HepG2 (cell line): ENCODE measurements at regions not wholly inside any gene's neighbourhood (a gene's known extent, or its start where the extent isn't known, plus 50 kb on each side); places are given as distances from the start of the nearest gene placed in this dataset.
"Not testable (repeated sequence)": the region's sequence is repeated elsewhere in the genome, so short reads cannot be mapped to it uniquely, and the experiment has no call there.

Source experiments
- ATAC-seq: fragments of 200-7000 bp; cut with Tn5 transposase; 3 replicates; pipeline ENCODE4 v1.9.1; 2020; ENCODE audit warnings: mild to moderate bottlenecking, moderate library complexity
- BruUV-seq: library from RNA; stranded (reverse); fragments of 400-500 nt; replicated peaks from 2 replicates; lab custom pipeline; 2021; lab: Mats Ljungman, UMichigan
- CTCF ChIA-PET: fragments of 300-600 bp; formaldehyde crosslinking; extraction: SDS; loops from one replicate; lab custom pipeline; 2021; ENCODE audit warnings: low total read pairs, inconsistent platforms, low intra/inter-chr PET ratio; lab: Yijun Ruan, JAX
- POLR2A ChIA-PET: fragments of 350-600 bp; sonication (Branson Sonifier 250); formaldehyde crosslinking; loops from one replicate; lab custom pipeline; 2020; ENCODE audit warnings: antibody characterized with exemption, inconsistent platforms; lab: Yijun Ruan, JAX
- DNase-seq: peaks from one replicate; pipeline ENCODE4 v3.0.0-alpha.2; 2015; ENCODE audit warnings: low spot score
- FAIRE-seq: peaks from 3 replicates; lab custom pipeline; 2011; peaks lifted over from hg19 to GRCh38; lab: Jason Lieb, UNC
- H2AFZ ChIP-seq: one replicate; pipeline ENCODE4 v1.6.1; 2011; ENCODE audit warnings: low read length, inconsistent platforms
- H3K27ac ChIP-seq: fragments of 300-600 bp; 3 replicates; pipeline ENCODE4 v1.8.0; 2011; ENCODE audit warnings: mixed run types, mild to moderate bottlenecking, mixed read lengths, low read length, inconsistent platforms; ENCODE audit not compliant: insufficient read depth; ENCODE audit errors: extremely low read length
- H3K27me3 ChIP-seq, 2 experiments: fragments of 200-600 bp in 1 of 2; 2 replicates in 1 of 2; 3 replicates in 1 of 2; pipeline versions ENCODE4 v1.6.0 to v1.8.0; 2011; ENCODE audit warnings: low read length in 2 of 2, mild to moderate bottlenecking in 2 of 2, moderate library complexity in 2 of 2, inconsistent platforms in 1 of 2; ENCODE audit not compliant: insufficient read depth in 2 of 2, control insufficient read depth in 1 of 2
- H3K36me3 ChIP-seq, 2 experiments: fragments of 200-600 bp in 1 of 2; replicated peaks in 1 of 2; 2 replicates in 1 of 2; 3 replicates in 1 of 2; pipeline versions ENCODE4 v1.5.1 to v1.8.0; 2011; ENCODE audit warnings: low read length in 2 of 2, inconsistent platforms in 1 of 2; ENCODE audit not compliant: insufficient read depth in 2 of 2, control insufficient read depth in 1 of 2
- H3K4me1 ChIP-seq: 2 replicates; pipeline ENCODE4 v1.5.1; 2012; ENCODE audit warnings: low read length, inconsistent platforms; ENCODE audit not compliant: insufficient read depth
- H3K4me2 ChIP-seq: 2 replicates; pipeline ENCODE4 v1.6.0; 2011; ENCODE audit warnings: low read depth, low read length, inconsistent platforms
- H3K4me3 ChIP-seq, 3 experiments: fragments of 200-600 bp in 1 of 3; sonication (generic), shearing (Covaris generic) in 1 of 3; replicated peaks in 1 of 3; 2 replicates each; pipeline ENCODE4 v1.5.1; 2011 to 2016; ENCODE audit warnings: low read length in 3 of 3, inconsistent platforms in 2 of 3, low read depth in 2 of 3, mild to moderate bottlenecking in 2 of 3, control low read depth in 1 of 3, mixed read lengths in 1 of 3; ENCODE audit not compliant: insufficient read depth in 1 of 3
- H3K79me2 ChIP-seq: one replicate; pipeline ENCODE4 v1.6.1; 2011; ENCODE audit warnings: low read length, inconsistent platforms; ENCODE audit not compliant: insufficient read depth
- H3K9ac ChIP-seq: 2 replicates; pipeline ENCODE4 v1.6.0; 2011; ENCODE audit warnings: mild to moderate bottlenecking, low read depth, low read length, inconsistent platforms; ENCODE audit not compliant: insufficient read depth
- H3K9me3 ChIP-seq: 2 replicates; pipeline ENCODE4 v1.5.1; 2012; ENCODE audit warnings: mild to moderate bottlenecking, low read length
- H4K20me1 ChIP-seq: 2 replicates; pipeline ENCODE4 v1.6.0; 2011; ENCODE audit warnings: inconsistent platforms, mild to moderate bottlenecking, low read length, moderate library complexity; ENCODE audit not compliant: insufficient read depth
- BHLHE40 ChIP-seq: IDR thresholded peaks from 2 replicates; pipeline ENCODE4 v1.6.1; 2011; ENCODE audit warnings: low read length, improper control_type of control experiment
- FOXO1 ChIP-seq: sonication (generic); formaldehyde crosslinking; IDR thresholded peaks from 2 replicates; pipeline ENCODE4 v1.4.0; 2020; ENCODE audit warnings: missing genetic modification reagents
- PBX3 ChIP-seq: sonication (generic); formaldehyde crosslinking; IDR thresholded peaks from 2 replicates; pipeline ENCODE4 v1.8.1; 2023; ENCODE audit warnings: missing genetic modification reagents, inconsistent platforms, borderline replicate concordance
- THRA ChIP-seq: sonication (generic); formaldehyde crosslinking; IDR thresholded peaks from 2 replicates; pipeline ENCODE4 v1.4.0; 2020; ENCODE audit warnings: missing genetic modification reagents, borderline replicate concordance
- ZZZ3 ChIP-seq: sonication (generic); formaldehyde crosslinking; IDR thresholded peaks from 2 replicates; pipeline ENCODE4 v1.4.0; 2020; ENCODE audit warnings: missing genetic modification reagents, mild to moderate bottlenecking, borderline replicate concordance
- WGBS: methylation state at CpG from one replicate; pipeline ENCODE4 v1.1.6; 2017; ENCODE audit warnings: low lambda C conversion rate; 5-methylcytosine and 5-hydroxymethylcytosine counted together
- in situ Hi-C: cut with HindIII; loops from 2 replicates; pipeline ENCODE4 v1.10.0; 2017; ENCODE audit warnings: low pct_unique_long_range_greater_than_20kb; ENCODE audit not compliant: extremely low pct_ligation_motif_present
- intact Hi-C: fragments of 100-400 bp; cut with micrococcal nuclease; formaldehyde crosslinking; loops from one replicate; pipeline ENCODE4 v1.10.0; 2022; ENCODE audit not compliant: unreplicated experiment

- TF ChIP-seq PBX3 (CRISPR knock-in tag) = no peak
- TF ChIP-seq THRA (CRISPR knock-in tag) = no peak
- no peak for TF ChIP-seq ZZZ3
These were observed 133.8 kb upstream of the TLE3 start (continued) for GRCh38 chr15:70231484-70231883.

GRCh38 chr15:70227918-70228317 lies 130.2 kb upstream of the TLE3 start:
- H3K9me3 ChIP-seq, H3K36me3 ChIP-seq, H3K79me2 ChIP-seq, DNase-seq, H3K9ac ChIP-seq, H3K4me2 ChIP-seq, FAIRE-seq, H2AFZ ChIP-seq, H3K4me3 ChIP-seq, intact Hi-C loops, H3K27ac ChIP-seq, in situ Hi-C loops, H3K4me1 ChIP-seq, H4K20me1 ChIP-seq, POLR2A ChIA-PET, ATAC-seq, BruUV-seq, CTCF ChIA-PET: not testable (repeated sequence)
- WGBS = 74% methylated on average over 3 of the region's 3 CpGs
- peaks cover 3 to 14% of the 10 kb centered on the region in 2 experiments; a peak in 3 of 5 replicates for H3K27me3 ChIP-seq

GRCh38 chr15:70227147-70227546 lies 129.4 kb upstream of the TLE3 start:
- CTCF ChIA-PET = no interaction called here
- peaks cover 6% of the 10 kb centered on the region for H3K9me3 ChIP-seq
- no peak overlapping the region for H3K9ac ChIP-seq
- intact Hi-C loops (no loop called here), in situ Hi-C loops (no loop called here)
- POLR2A ChIA-PET = no interaction called here
- no peaks in the 10 kb centered on the region for H3K4me1 ChIP-seq
- H4K20me1 ChIP-seq = no peaks in the 10 kb centered on the region
- no peaks in the 10 kb centered on the region for H3K36me3 ChIP-seq
- no TSS peak for BruUV-seq
- FAIRE-seq = no peak
- no peak for DNase-seq
- no peaks in the 10 kb centered on the region for H3K79me2 ChIP-seq
- H3K27ac ChIP-seq = no peak overlapping the region
- ATAC-seq = no peak
- WGBS = 13% methylated on average over 1 of the region's 1 CpG
- TF ChIP-seq FOXO1 (CRISPR knock-in tag) (no peak), BHLHE40 (no peak)
- H3K4me2 ChIP-seq = no peak overlapping the region
- H3K27me3 ChIP-seq = peaks cover 3 to 14% of the 10 kb centered on the region in 2 experiments; a peak in 3 of 5 replicates
- no peak overlapping the region for H2AFZ ChIP-seq
- no peak overlapping the region for H3K4me3 ChIP-seq
